ENCODE measurements at regions not wholly inside any gene's neighbourhood (a gene's known extent, or its start where the extent isn't known, plus 50 kb on each side); places are given as distances from the start of the nearest gene placed in this dataset.

DNA sequence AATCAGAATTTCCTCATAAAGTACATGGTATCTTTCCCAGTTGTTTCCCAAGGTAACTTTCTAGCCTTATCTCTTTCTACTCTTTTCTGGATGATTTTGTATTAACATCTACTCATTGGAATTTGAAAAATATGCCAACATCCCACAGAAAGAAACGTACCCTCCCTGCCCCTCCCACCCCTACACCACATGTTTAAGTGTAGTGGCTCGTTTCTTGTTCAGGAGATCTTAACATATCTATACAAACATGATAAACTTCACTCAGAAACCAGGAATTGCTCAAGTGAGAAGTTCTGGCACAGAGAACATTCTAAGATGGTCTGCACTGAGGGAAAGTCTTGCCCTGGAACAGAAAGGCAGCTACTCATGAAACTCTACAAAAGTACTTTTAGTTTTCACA is 404.7 kb downstream of the SOX2 start:
- no peaks in the 10 kb centered on the region for H3K4me1 ChIP-seq (ENCODE audit: control insufficient read depth, insufficient read depth, low read length)
- intact Hi-C loops (cut with DNase I): no loop called here

DNA sequence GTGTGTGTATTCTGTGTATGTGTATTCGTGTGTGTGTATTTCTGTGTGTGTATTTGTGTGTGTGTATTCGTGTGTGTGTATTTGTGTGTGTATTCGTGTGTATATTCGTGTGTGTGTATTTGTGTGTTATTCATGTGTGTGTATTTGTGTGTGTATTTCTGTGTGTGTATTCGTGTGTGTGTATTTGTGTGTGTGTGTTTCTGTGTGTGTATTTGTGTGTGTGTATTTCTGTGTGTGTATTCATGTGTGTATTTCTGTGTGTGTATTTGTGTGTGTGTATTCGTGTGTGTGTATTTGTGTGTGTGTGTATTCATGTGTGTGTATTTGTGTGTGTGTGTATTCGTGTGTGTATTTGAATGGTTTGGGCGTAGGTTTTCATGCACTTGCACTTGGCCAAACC is 405.4 kb downstream of the SOX2 start:
- Histone ChIP-seq H3K27me3 (ENCODE audit: control insufficient read depth, insufficient read depth) (no peaks in the 10 kb centered on the region), H3K27ac (ENCODE audit: low read length) (no peak overlapping the region), H3K4me1 (ENCODE audit: control insufficient read depth, insufficient read depth, low read length) (no peaks in the 10 kb centered on the region), H3K9me3 (ENCODE audit: control insufficient read depth, low read length) (no peaks in the 10 kb centered on the region), H3K4me3 (ENCODE audit: low read length) (no peak overlapping the region)
- no peak for DNase-seq
- no peak for ATAC-seq
- WGBS: 77% methylated on average over 8 of the region's 8 CpGs
- intact Hi-C loops (cut with DNase I): no loop called here

More for the DNA sequence above, 404.7 kb downstream of the SOX2 start:
- H3K9me3 ChIP-seq (ENCODE audit: control insufficient read depth, low read length): no peaks in the 10 kb centered on the region
- WGBS: 17% methylated on average over 2 of the region's 2 CpGs
- ATAC-seq (no peak), DNase-seq (no peak)
- H3K27ac ChIP-seq (ENCODE audit: low read length): no peak overlapping the region
- no peak overlapping the region for H3K4me3 ChIP-seq (ENCODE audit: low read length)
- H3K27me3 ChIP-seq (ENCODE audit: control insufficient read depth, insufficient read depth): no peaks in the 10 kb centered on the region

DNA sequence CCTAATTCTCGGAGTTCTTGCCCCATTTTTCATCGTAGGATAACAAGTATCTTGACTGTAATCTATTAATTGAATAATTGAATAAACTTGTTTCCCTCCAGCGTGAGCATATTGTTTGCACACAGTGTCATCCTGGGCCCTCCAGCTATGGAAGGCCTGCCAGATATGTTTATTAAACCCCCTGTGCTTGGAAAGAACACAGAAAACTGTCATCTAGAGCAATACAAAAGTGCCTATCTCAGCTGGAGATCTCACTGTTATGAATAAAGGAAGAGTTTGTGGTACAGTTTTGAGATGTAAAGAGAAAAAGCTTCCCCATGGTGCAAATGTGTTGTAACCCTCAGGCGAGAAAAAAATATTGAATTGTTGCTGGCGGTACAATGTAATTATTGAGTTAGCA is 405.9 kb downstream of the SOX2 start:
- WGBS: 89% methylated on average over 5 of the region's 5 CpGs
- no peaks in the 10 kb centered on the region for H3K4me1 ChIP-seq (ENCODE audit: control insufficient read depth, insufficient read depth, low read length)
- no peaks in the 10 kb centered on the region for H3K27me3 ChIP-seq (ENCODE audit: control insufficient read depth, insufficient read depth)
- no peak for DNase-seq
- intact Hi-C loops (cut with DNase I): no loop called here
- no peak overlapping the region for H3K27ac ChIP-seq (ENCODE audit: low read length)
- H3K4me3 ChIP-seq (ENCODE audit: low read length): no peak overlapping the region
- no peaks in the 10 kb centered on the region for H3K9me3 ChIP-seq (ENCODE audit: control insufficient read depth, low read length)
- ATAC-seq: no peak

DNA sequence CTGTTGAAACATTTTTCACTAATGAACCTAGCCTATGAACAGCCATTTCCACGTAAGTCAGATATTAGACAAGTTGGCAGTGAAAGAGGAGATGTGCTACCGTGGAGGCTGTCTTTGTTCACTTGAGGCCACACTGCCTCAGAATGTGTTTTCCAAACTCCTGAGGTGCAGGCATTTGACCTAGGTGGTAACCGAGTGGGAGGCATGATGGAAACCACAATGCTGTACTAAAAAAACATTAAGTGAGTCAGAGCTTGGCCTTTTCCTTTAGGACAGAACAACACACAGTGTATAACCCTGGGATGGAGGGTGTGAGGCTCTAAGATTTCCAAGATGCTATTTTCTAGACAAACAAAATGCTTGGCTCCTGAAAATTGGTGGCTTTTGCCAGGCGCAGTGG is 406.3 kb downstream of the SOX2 start:
- intact Hi-C loops (cut with DNase I): no loop called here
- DNase-seq (no peak), ATAC-seq (no peak)
- Histone ChIP-seq H3K27me3 (ENCODE audit: control insufficient read depth, insufficient read depth) (no peaks in the 10 kb centered on the region), H3K4me3 (ENCODE audit: low read length) (no peak overlapping the region), H3K4me1 (ENCODE audit: control insufficient read depth, insufficient read depth, low read length) (no peaks in the 10 kb centered on the region), H3K9me3 (ENCODE audit: control insufficient read depth, low read length) (no peaks in the 10 kb centered on the region), H3K27ac (ENCODE audit: low read length) (no peak overlapping the region)
- 85% methylated on average over 4 of the region's 4 CpGs for WGBS

DNA sequence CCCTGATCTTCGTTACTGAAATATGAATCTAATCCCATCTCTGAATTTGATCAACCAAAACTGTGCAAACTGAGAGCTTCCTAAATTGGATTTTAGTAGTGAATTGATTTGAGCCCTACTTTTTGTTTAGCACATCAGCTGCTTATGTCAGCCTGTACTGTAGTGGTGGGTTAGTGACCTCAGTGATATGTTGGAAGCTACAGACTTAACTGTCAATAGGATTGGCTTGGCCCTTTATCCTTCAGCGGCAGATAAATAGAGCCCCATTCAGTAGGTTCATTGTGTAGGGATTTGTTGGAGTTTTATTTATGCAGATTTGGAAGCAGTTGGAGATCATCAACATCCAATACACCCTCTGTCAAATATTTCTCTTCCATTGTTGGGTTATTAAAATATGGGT is 409.7 kb downstream of the SOX2 start:
- Histone ChIP-seq H3K27ac (ENCODE audit: low read length) (no peak overlapping the region), H3K4me3 (ENCODE audit: low read length) (no peak overlapping the region), H3K9me3 (ENCODE audit: control insufficient read depth, low read length) (no peaks in the 10 kb centered on the region), H3K4me1 (ENCODE audit: control insufficient read depth, insufficient read depth, low read length) (no peaks in the 10 kb centered on the region), H3K27me3 (ENCODE audit: control insufficient read depth, insufficient read depth) (no peaks in the 10 kb centered on the region)
- DNase-seq (no peak), ATAC-seq (no peak)
- intact Hi-C loops (cut with DNase I): no loop called here
- 58% methylated on average over 2 of the region's 2 CpGs for WGBS

DNA sequence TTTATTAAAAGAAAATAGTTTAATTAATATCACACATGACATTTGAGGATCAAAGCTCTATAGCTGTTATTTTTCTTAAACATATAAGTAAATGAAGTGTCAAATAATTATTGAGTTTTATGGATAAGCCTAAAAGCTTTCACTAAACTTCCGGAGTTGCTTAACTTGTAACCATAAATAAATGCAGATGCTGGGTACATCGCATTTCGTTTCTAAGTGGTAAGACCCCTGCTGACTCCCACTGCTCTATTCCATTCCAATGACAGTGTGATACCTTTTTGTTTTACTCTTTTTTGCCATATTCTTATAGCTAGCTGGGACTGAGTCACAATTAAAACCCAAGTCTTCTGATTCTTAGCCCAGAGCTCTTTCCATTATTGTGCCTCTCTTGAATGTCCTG is 411.1 kb downstream of the SOX2 start:
- Histone ChIP-seq H3K4me1 (ENCODE audit: control insufficient read depth, insufficient read depth, low read length) (no peaks in the 10 kb centered on the region), H3K4me3 (ENCODE audit: low read length) (no peak overlapping the region), H3K9me3 (ENCODE audit: control insufficient read depth, low read length) (no peaks in the 10 kb centered on the region), H3K27ac (ENCODE audit: low read length) (no peak overlapping the region), H3K27me3 (ENCODE audit: control insufficient read depth, insufficient read depth) (no peaks in the 10 kb centered on the region)
- 49% methylated on average over 3 of the region's 3 CpGs for WGBS
- DNase-seq (no peak), ATAC-seq (no peak)
- intact Hi-C loops (cut with DNase I): no loop called here

DNA sequence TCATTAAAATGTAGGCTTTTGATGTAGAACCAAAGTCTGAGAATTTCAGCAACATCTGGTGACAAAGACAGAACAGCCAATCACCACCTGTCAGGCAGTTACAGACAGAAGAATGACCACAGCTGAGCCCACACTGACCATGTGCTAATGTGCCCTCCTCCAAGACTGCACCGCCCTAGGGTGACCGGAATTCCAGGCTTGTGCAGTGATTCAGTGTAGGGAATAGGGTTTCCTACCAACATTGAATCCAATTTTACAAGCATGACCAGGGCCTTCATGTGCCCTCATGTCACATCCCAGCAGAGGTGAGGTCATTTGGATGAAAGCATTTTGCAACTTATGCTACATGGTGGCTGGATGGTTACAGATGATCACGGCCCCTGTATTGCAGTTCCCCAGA is 412.5 kb downstream of the SOX2 start:
- intact Hi-C loops (cut with DNase I): no loop called here
- WGBS: 91% methylated on average over 3 of the region's 3 CpGs
- no peak overlapping the region for H3K4me3 ChIP-seq (ENCODE audit: low read length)
- H3K4me1 ChIP-seq (ENCODE audit: control insufficient read depth, insufficient read depth, low read length): no peaks in the 10 kb centered on the region
- no peak for ATAC-seq
- DNase-seq: no peak
- H3K9me3 ChIP-seq (ENCODE audit: control insufficient read depth, low read length): no peaks in the 10 kb centered on the region
- H3K27ac ChIP-seq (ENCODE audit: low read length): no peak overlapping the region
- no peaks in the 10 kb centered on the region for H3K27me3 ChIP-seq (ENCODE audit: control insufficient read depth, insufficient read depth)

DNA sequence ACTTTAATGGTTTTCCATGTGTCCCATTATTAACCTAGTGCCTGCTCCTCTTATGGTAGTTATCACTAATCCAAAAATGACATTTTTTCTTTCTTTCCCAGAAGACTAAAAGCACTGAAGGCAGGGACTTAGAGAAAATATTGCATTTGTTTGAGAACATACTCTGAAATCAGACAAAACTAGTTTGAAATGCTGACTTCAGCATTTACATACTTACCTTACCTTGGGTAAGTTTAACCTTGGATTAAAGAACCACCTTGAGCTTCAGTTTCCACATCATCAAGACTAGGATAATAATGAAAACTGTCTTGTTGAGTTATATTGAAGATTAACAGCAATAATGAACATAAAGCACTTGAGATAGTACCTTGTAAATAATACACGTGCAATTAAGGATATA is 413.0 kb downstream of the SOX2 start:
- no peak for ATAC-seq
- WGBS: 94% methylated on average over 1 of the region's 1 CpG

DNA sequence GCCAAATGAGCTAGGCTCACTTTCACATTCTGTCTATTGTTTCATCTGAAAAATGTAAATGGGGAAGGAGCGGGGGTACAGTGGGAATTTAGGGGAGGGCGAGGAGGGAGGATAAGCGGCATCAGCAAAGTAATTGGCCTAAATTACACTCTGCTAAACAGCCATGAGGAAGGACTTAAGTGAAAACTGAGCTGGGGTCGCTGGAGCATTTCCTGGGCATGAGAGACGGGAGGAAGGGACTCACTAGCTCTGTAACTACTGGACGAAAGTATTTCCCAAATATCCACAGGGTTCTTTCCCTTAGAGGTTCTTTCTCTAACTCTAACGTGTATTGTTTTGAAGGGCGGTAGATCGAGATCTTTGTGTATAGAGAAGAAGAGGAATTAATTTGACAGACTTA is 418.0 kb downstream of the SOX2 start:
- Histone ChIP-seq H3K4me1 (ENCODE audit: control insufficient read depth, insufficient read depth, low read length) (no peaks in the 10 kb centered on the region), H3K4me3 (ENCODE audit: low read length) (no peak overlapping the region), H3K27me3 (ENCODE audit: control insufficient read depth, insufficient read depth) (no peaks in the 10 kb centered on the region), H3K27ac (ENCODE audit: low read length) (no peak overlapping the region), H3K9me3 (ENCODE audit: control insufficient read depth, low read length) (no peaks in the 10 kb centered on the region)
- DNase-seq (no peak), ATAC-seq (no peak)
- intact Hi-C loops (cut with DNase I): no loop called here
- 73% methylated on average over 9 of the region's 9 CpGs for WGBS

More for the DNA sequence above, 413.0 kb downstream of the SOX2 start:
- intact Hi-C loops (cut with DNase I): no loop called here
- DNase-seq: no peak
- H3K4me1 ChIP-seq (ENCODE audit: control insufficient read depth, insufficient read depth, low read length): no peaks in the 10 kb centered on the region
- no peaks in the 10 kb centered on the region for H3K27me3 ChIP-seq (ENCODE audit: control insufficient read depth, insufficient read depth)
- H3K27ac ChIP-seq (ENCODE audit: low read length): no peak overlapping the region
- no peak overlapping the region for H3K4me3 ChIP-seq (ENCODE audit: low read length)
- no peaks in the 10 kb centered on the region for H3K9me3 ChIP-seq (ENCODE audit: control insufficient read depth, low read length)

DNA sequence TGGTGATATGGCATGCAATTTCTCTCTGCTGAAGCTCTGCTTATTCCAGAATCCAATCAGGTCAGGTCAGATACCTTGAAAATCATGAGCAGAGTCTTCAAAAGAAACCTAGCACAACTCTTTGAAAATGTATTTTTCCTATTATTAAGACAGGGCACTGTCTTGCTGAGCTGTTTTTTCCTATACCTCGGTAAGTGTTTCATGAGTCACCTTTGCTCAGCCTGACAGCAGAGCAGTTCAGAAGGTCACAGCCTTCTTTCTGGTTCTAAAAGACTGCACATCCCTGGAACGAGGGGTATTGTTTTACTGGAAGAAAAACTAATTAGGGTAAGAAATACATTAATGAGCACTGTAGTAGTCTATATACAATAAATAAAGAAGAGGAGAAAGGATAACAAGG is 422.0 kb downstream of the SOX2 start:
- no peak overlapping the region for H3K27ac ChIP-seq (ENCODE audit: low read length)
- H3K4me3 ChIP-seq (ENCODE audit: low read length): no peak overlapping the region
- WGBS: 50% methylated on average over 2 of the region's 2 CpGs
- DNase-seq (no peak), ATAC-seq (no peak)
- no peaks in the 10 kb centered on the region for H3K27me3 ChIP-seq (ENCODE audit: control insufficient read depth, insufficient read depth)
- H3K9me3 ChIP-seq (ENCODE audit: control insufficient read depth, low read length): no peaks in the 10 kb centered on the region
- intact Hi-C loops (cut with DNase I): no loop called here
- no peaks in the 10 kb centered on the region for H3K4me1 ChIP-seq (ENCODE audit: control insufficient read depth, insufficient read depth, low read length)

DNA sequence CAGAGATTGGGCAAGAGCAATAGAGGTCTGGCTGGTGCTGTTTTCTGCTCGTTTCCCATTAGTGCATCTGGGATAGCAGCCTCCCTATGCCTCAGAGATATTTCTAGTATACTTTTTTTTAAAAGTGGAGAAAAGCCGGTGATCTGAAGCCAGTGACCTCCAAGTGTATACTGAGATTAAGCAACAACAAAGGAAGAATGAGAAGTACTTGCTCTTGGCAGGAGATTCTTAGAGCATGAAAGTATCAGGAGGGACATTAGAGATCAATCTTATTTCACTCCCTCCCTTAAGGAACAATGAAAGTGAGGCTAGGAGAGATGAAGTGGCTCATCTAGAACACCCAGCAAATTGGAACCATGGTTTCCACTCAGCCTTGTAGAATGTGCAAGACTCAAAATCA is 423.3 kb downstream of the SOX2 start:
- Histone ChIP-seq H3K9me3 (ENCODE audit: control insufficient read depth, low read length) (no peaks in the 10 kb centered on the region), H3K27ac (ENCODE audit: low read length) (no peak overlapping the region), H3K4me3 (ENCODE audit: low read length) (no peak overlapping the region), H3K27me3 (ENCODE audit: control insufficient read depth, insufficient read depth) (no peaks in the 10 kb centered on the region), H3K4me1 (ENCODE audit: control insufficient read depth, insufficient read depth, low read length) (no peaks in the 10 kb centered on the region)
- WGBS: 64% methylated on average over 2 of the region's 2 CpGs
- ATAC-seq: no peak
- DNase-seq: no peak
- intact Hi-C loops (cut with DNase I): no loop called here

DNA sequence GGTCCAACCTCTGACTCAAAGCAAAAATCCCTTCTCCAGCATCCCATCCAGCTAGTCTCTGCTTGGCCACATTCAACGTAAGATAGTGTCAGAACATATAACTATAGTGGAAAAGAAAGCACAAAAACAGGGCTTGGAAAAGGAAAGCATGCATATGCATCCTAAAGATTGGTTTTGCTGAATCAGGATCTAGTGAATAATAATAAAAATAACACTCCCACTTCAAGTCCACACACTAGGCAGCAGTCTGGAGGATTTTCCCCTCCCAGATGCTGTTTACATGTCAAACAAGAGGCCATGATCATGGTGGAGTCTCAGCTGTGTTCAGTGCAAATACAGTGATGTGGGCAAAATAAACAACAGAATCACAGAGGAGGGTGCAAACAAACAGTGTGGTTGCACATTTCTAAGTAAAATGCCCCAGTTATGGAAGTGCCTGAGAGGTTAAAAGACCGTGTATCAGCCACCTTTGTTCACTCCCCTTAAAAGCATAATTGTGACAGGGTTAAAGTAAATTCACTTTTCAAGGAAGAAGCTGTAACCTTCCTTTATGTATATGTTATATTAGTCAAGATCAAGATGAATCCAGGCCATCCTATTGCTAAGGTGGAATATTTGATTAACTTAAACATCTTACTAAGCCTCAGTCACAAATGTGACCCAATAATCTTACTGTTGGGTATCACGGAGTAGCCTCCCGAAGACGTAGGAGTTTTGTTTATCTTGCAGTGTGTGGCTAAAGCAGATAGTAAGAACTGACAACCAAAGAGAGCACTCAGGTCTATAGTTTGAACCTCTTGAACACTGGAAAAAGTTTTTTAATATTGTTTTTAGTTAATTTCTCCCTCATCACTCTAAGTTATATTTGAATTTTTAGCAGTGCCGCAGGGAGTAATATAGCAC is 424.5 kb downstream of the SOX2 start:
- WGBS: 49% methylated on average over 6 of the region's 6 CpGs
- Histone ChIP-seq H3K27me3 (ENCODE audit: control insufficient read depth, insufficient read depth) (no peaks in the 10 kb centered on the region), H3K27ac (ENCODE audit: low read length) (no peak overlapping the region), H3K4me3 (ENCODE audit: low read length) (no peak overlapping the region), H3K9me3 (ENCODE audit: control insufficient read depth, low read length) (no peaks in the 10 kb centered on the region), H3K4me1 (ENCODE audit: control insufficient read depth, insufficient read depth, low read length) (no peaks in the 10 kb centered on the region)
- DNase-seq: no peak
- intact Hi-C loops (cut with DNase I): no loop called here
- ATAC-seq: no peak
